Fibroblast of lung (primary cell): ENCODE measurements at regions not wholly inside any gene's neighbourhood (a gene's known extent, or its start where the extent isn't known, plus 50 kb on each side); places are given as distances from the start of the nearest gene placed in this dataset.

Source experiments
- DNase-seq, 2 donors: peaks; one replicate each; pipeline versions ENCODE4 v3.0.0 to v3.0.0-alpha.2; 2010; ENCODE audit warnings: low read depth in 2 of 2
- H2AFZ ChIP-seq: 2 replicates; pipeline ENCODE4 v1.5.1; 2012; ENCODE audit warnings: low read length, control low read depth, inconsistent platforms
- H3K27ac ChIP-seq: 2 replicates; pipeline ENCODE4 v1.5.1; 2011; ENCODE audit warnings: low read length, control low read depth; ENCODE audit not compliant: insufficient read depth
- H3K27me3 ChIP-seq: 2 replicates; pipeline ENCODE4 v1.5.1; 2011; ENCODE audit warnings: mild to moderate bottlenecking, low read length; ENCODE audit not compliant: control insufficient read depth, insufficient read depth
- H3K36me3 ChIP-seq: 2 replicates; pipeline ENCODE4 v1.5.1; 2011; ENCODE audit warnings: low read length; ENCODE audit not compliant: control insufficient read depth, insufficient read depth
- H3K4me1 ChIP-seq: 2 replicates; pipeline ENCODE4 v1.5.1; 2011; ENCODE audit warnings: low read length; ENCODE audit not compliant: control insufficient read depth, insufficient read depth; ENCODE audit errors: extremely low read depth
- H3K4me2 ChIP-seq: 2 replicates; pipeline ENCODE4 v1.5.1; 2011; ENCODE audit warnings: low read length, control low read depth; ENCODE audit not compliant: insufficient read depth; ENCODE audit errors: extremely low read depth
- H3K4me3 ChIP-seq, 4 experiments: fragments of 200-600 bp in 1 of 4; sonication (generic) in 1 of 4; replicated peaks in 1 of 4; 2 replicates each; pipeline ENCODE4 v1.5.1; 2011 to 2016; ENCODE audit warnings: low read length in 4 of 4, low read depth in 3 of 4, mild to moderate bottlenecking in 3 of 4, control low read depth in 2 of 4, inconsistent platforms in 1 of 4, mixed read lengths in 1 of 4; ENCODE audit not compliant: insufficient read depth in 1 of 4; ENCODE audit errors: control extremely low read depth in 1 of 4
- H3K79me2 ChIP-seq: 2 replicates; pipeline ENCODE4 v1.5.1; 2012; ENCODE audit warnings: mild to moderate bottlenecking, low read length, inconsistent platforms; ENCODE audit not compliant: control insufficient read depth, insufficient read depth
- H3K9ac ChIP-seq: 2 replicates; pipeline ENCODE4 v1.5.1; 2011; ENCODE audit warnings: mild to moderate bottlenecking, low read length, control low read depth; ENCODE audit not compliant: insufficient read depth
- H3K9me3 ChIP-seq: 2 replicates; pipeline ENCODE4 v1.5.1; 2012; ENCODE audit warnings: low read depth, low read length; ENCODE audit not compliant: control insufficient read depth, insufficient read depth
- H4K20me1 ChIP-seq: 2 replicates; pipeline ENCODE4 v1.5.1; 2011; ENCODE audit warnings: low read length; ENCODE audit not compliant: control insufficient read depth, insufficient read depth; ENCODE audit errors: extremely low read depth
- CTCF ChIP-seq, 2 donors: IDR thresholded peaks in 1 of 2; conservative IDR thresholded peaks in 1 of 2; 1 replicate in 1 of 2; 2 replicates in 1 of 2; pipeline ENCODE4 v1.5.1; 2011 to 2012; ENCODE audit warnings: low read length in 2 of 2, control low read depth in 1 of 2, inconsistent platforms in 1 of 2, low read depth in 1 of 2, mild to moderate bottlenecking in 1 of 2
- EZH2 ChIP-seq: IDR thresholded peaks from 2 replicates; pipeline ENCODE4 v1.5.1; 2012; ENCODE audit warnings: low read length, control low read depth, mild to moderate bottlenecking; ENCODE audit errors: missing control alignments

- no peaks in the 10 kb centered on the region for H3K36me3 ChIP-seq
- no peak for DNase-seq
Observed at GRCh38 chrX:99353412-99353811, 1056.7 kb downstream of the PCDH19 start.

GRCh38 chrX:99348256-99348655 is 1061.8 kb downstream of the PCDH19 start:
- no peaks in the 10 kb centered on the region for H3K9me3 ChIP-seq
- H3K36me3 ChIP-seq, result no peaks in the 10 kb centered on the region
- TF ChIP-seq EZH2, result no peak
- no peaks in the 10 kb centered on the region for H4K20me1 ChIP-seq
- H3K4me1 ChIP-seq, result no peaks in the 10 kb centered on the region
- no peak overlapping the region for H3K4me3 ChIP-seq
- H3K9ac ChIP-seq, result no peak overlapping the region
- DNase-seq, result no peak
- no peak overlapping the region for H3K4me2 ChIP-seq
- no peaks in the 10 kb centered on the region for H3K79me2 ChIP-seq
- no peak overlapping the region for H2AFZ ChIP-seq
- no peaks in the 10 kb centered on the region for H3K27me3 ChIP-seq
- no peak overlapping the region for H3K27ac ChIP-seq

More at GRCh38 chrX:99353412-99353811, 1056.7 kb downstream of the PCDH19 start:
- Histone ChIP-seq H4K20me1 (no peaks in the 10 kb centered on the region), H3K27me3 (no peaks in the 10 kb centered on the region), H3K79me2 (no peaks in the 10 kb centered on the region), H3K9me3 (no peaks in the 10 kb centered on the region), H3K4me2 (no peak overlapping the region), H2AFZ (no peak overlapping the region), H3K9ac (no peak overlapping the region), H3K27ac (no peak overlapping the region), H3K4me1 (no peaks in the 10 kb centered on the region), H3K4me3 (no peak overlapping the region)
- no peak for TF ChIP-seq EZH2
- TF ChIP-seq CTCF (conservative IDR thresholded peaks at IDR 0.05 in 1 of 2, IDR thresholded peaks at IDR 0.05 in 1 of 2; ENCODE audit: low read depth in 1 of 2, low read length in 2 of 2), result no peak

- no peak overlapping the region for H3K9ac ChIP-seq
- no peaks in the 10 kb centered on the region for H3K36me3 ChIP-seq
- H3K27ac ChIP-seq, result no peak overlapping the region
- H2AFZ ChIP-seq, result no peak overlapping the region
- DNase-seq, result no peak
- no peaks in the 10 kb centered on the region for H4K20me1 ChIP-seq
- no peak overlapping the region for H3K4me2 ChIP-seq
- no peaks in the 10 kb centered on the region for H3K27me3 ChIP-seq
- no peak for TF ChIP-seq CTCF (conservative IDR thresholded peaks at IDR 0.05 in 1 of 2, IDR thresholded peaks at IDR 0.05 in 1 of 2; ENCODE audit: low read depth in 1 of 2, low read length in 2 of 2)
- TF ChIP-seq EZH2, result no peak
- no peaks in the 10 kb centered on the region for H3K4me1 ChIP-seq
- no peak overlapping the region for H3K4me3 ChIP-seq
- no peaks in the 10 kb centered on the region for H3K9me3 ChIP-seq
- H3K79me2 ChIP-seq, result no peaks in the 10 kb centered on the region
Observed at GRCh38 chrX:99308302-99308701, 1101.8 kb downstream of the PCDH19 start.
